Embryonic facial prominence (tissue), 1 donor: ENCODE measurements at regions not wholly inside any gene's neighbourhood (a gene's known extent, or its start where the extent isn't known, plus 50 kb on each side); places are given as distances from the start of the nearest gene placed in this dataset.
"Not testable (repeated sequence)": the region's sequence is repeated elsewhere in the genome, so short reads cannot be mapped to it uniquely, and the experiment has no call there.

Experiments
- DNase-seq: peaks from one replicate; pipeline ENCODE4 v3.0.0-alpha.2; 2016; ENCODE audit errors: extremely low spot score

- DNase-seq, result no peak
These were observed 246.5 kb downstream of the BLID start for GRCh38 chr11:121869478-121869877.

- no peak for DNase-seq
These were observed 249.3 kb downstream of the BLID start for GRCh38 chr11:121866754-121867153.

- no peak for DNase-seq
These were observed 251.4 kb downstream of the BLID start for GRCh38 chr11:121864660-121865059.

- no peak for DNase-seq
These were observed 252.9 kb downstream of the BLID start for GRCh38 chr11:121863126-121863525.

GRCh38 chr11:121855138-121855537 is 260.9 kb downstream of the BLID start:
- DNase-seq, result not testable (repeated sequence)

GRCh38 chr11:121844016-121844415 is 272.0 kb downstream of the BLID start:
- no peak for DNase-seq

GRCh38 chr11:121842192-121842585 is 273.8 kb downstream of the BLID start:
- no peak for DNase-seq

- peak; percentile 71 for DNase-seq
These were observed 274.4 kb downstream of the BLID start for GRCh38 chr11:121841487-121842191.

GRCh38 chr11:121839781-121840180 is 276.2 kb downstream of the BLID start:
- DNase-seq, result no peak

GRCh38 chr11:121838571-121838970 is 277.4 kb downstream of the BLID start:
- no peak for DNase-seq

- no peak for DNase-seq
These were observed 282.0 kb downstream of the BLID start for GRCh38 chr11:121833970-121834369.

GRCh38 chr11:121829159-121829643 is 286.8 kb downstream of the BLID start:
- DNase-seq, result no peak

GRCh38 chr11:121814962-121815361 is 301.1 kb downstream of the BLID start:
- no peak for DNase-seq

GRCh38 chr11:121814296-121814695 is 301.7 kb downstream of the BLID start:
- DNase-seq, result no peak

GRCh38 chr11:121810291-121810690 is 305.7 kb downstream of the BLID start:
- DNase-seq, result no peak

GRCh38 chr11:121808096-121808495 is 307.9 kb downstream of the BLID start:
- no peak for DNase-seq

- no peak for DNase-seq
These were observed 309.0 kb downstream of the BLID start for GRCh38 chr11:121807051-121807450.

- no peak for DNase-seq
These were observed 313.5 kb downstream of the BLID start for GRCh38 chr11:121802542-121802941.

GRCh38 chr11:121801781-121802180 is 314.2 kb downstream of the BLID start:
- DNase-seq, result no peak

GRCh38 chr11:121801394-121801748 is 314.6 kb downstream of the BLID start:
- no peak for DNase-seq

- DNase-seq, result no peak
These were observed 315.2 kb downstream of the BLID start for GRCh38 chr11:121800731-121801393.

GRCh38 chr11:121800240-121800639 is 315.8 kb downstream of the BLID start:
- DNase-seq, result no peak

- DNase-seq, result no peak
These were observed 318.5 kb downstream of the BLID start for GRCh38 chr11:121797496-121797895.
